RPMI7951 (cell line): ENCODE measurements at regions not wholly inside any gene's neighbourhood (a gene's known extent, or its start where the extent isn't known, plus 50 kb on each side); places are given as distances from the start of the nearest gene placed in this dataset.

Experiments used
- DNase-seq: peaks from one replicate; pipeline ENCODE4 v3.0.0-alpha.2; 2012; ENCODE audit warnings: low read depth

DNA sequence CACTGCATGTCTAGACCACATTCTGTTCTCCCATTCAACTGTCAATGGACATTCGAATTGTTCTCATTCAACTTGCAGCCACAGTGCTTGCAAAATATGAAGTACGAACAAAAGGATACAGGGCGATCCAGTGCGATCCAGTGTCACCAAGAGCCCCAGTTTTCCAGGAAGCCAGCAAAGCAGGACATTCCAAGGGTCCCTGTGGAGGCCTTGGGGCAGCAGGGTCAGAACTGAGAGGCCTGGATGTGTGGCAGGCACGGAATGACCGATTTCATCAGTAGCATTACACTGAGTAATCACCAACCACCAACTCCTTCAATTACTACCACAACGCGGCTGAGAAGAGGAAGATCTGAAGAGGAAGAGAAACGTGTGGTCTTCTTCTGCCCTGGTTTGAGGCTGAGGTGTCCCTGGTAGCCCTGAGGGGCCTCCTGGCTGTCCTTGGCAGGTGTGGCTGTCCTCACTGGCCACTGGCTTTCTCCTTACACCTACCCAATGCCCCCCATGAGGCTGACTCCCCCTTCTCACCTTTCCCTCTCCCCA, 172.7 kb upstream of the FHL2 start:
- DNase-seq, result no peak

DNA sequence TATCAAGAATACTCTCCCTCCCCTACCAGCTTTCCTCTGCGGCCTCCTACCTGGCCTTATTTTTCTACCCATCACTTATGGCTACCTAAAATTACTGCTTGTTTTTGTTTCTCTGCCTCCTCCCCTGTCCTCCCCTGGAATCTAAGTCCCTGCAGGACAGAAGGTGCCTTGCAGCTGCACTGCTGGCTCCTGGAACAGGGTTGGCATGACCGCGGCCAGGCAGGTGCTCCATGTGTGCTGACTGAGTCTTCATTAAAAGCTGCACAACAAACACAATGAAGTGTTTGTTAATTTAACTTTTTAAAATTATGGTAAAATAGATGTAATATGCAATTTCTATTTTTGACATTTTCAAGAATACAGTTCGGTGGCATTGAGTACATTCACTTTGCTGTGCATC, 171.9 kb upstream of the FHL2 start:
- no peak for DNase-seq

DNA sequence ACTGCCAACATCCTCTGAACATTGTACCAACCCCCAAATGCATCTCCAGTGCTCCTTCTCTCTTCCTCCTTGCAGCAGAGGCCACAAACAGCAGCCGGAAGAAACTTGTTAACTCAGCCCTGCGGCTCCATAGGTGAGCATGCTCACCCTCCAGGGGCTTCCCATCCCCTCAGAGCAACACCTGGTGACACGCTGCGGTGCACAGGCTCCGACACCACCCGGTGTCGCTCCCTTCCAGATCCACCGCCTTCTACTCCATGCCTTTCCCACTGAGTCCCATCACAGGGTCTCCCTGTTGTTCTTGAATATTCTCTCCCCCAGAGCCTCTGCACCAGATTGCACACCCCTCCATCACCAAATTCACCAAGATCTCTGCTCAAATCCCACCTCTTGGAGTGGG, 171.5 kb upstream of the FHL2 start:
- no peak for DNase-seq

DNA sequence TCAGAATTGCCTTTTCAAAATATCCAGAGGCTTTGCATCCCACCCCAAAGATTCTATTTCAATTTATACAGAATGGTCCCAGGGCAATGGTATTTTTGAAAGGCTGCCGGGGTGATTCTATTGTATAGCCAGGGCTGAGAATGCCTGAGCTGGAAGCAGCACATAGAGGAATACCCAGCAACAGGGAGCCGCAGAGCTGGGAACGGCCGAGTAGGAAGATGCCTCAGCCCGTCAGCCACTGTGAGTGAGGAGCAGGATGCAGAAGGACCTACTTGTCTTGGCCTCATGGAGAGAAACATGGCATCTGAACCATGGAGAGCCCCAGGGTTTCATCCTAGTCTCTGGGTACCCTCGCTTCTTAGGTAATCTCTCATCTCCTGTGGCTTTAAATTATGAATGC, 170.8 kb upstream of the FHL2 start:
- DNase-seq, result no peak

DNA sequence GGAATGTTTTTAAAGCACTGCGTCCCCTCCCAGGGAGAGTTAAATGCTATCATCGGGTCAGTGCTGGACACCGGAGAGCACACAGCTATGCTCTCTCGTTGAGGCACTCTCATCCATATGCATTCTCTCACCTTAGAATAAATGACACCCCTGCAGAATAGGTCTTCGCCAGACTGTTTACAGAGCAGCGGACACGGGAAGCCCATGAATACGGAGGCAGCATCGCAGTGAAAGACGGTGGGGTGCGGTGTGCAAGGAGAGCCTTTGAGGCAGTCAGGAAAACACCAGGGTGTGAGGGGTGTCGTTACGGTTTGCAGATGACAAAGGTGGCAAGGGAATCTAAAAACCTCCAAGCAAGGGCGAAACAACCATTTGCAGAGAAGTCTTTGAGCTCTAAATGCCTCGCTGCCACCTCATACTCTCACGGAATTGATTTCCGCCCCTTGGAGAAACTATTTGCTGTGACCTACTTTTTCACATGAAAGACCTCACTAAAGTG, 169.2 kb upstream of the FHL2 start:
- no peak for DNase-seq

DNA sequence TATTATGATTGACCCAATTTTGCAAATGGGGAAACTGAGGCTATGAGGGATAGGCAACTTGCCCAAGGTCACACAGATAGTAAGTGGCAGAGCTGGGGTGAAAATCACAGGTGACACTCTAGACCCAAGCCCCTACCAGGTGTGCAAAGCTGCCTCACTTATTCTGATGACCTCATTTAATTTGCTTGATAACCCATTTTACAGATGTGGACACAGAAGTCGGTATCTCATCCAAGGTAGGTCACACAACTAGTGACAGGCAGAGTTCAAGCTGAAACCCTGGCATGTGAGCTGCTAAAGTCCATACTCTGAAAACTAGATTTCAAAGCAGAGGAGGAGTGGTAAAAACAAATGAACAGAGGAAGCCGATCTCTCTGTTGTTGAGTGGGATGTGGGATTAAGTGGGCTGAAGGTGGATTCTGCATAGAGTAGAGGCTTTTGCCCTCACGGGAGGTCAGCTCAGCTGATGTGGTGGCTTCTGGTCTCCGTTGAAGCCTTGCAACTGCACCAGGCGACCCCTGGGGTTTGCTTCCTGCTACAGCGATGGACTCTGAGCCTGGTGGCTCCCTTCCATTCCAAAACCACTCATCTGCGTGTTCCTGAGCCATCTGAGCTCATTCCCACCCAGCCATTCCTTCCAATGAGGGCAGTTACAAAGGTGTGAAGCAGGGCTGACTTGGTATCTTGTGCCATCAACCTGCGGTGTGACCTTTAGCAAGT, 164.3 kb upstream of the FHL2 start:
- DNase-seq, result no peak

DNA sequence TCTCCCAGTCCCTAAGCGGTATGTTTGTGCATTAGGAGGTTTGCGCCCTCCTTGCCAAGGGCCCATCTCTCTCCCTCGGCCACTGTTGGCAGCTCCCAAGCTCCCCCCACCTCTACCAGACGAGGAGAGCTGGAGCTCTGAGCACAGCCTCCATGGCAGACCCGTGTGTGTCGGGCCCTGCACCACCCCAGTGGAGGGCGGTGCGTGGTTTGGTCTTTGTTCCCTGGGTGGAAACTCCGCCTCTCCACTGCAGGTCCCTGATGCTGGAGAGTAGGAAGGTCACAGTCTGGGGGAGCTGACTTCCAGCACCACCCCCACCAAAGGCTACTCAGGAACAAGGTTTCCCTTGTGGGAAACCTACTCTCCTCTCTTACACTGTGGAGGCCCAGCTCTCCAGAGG, 162.6 kb upstream of the FHL2 start:
- DNase-seq, result no peak

DNA sequence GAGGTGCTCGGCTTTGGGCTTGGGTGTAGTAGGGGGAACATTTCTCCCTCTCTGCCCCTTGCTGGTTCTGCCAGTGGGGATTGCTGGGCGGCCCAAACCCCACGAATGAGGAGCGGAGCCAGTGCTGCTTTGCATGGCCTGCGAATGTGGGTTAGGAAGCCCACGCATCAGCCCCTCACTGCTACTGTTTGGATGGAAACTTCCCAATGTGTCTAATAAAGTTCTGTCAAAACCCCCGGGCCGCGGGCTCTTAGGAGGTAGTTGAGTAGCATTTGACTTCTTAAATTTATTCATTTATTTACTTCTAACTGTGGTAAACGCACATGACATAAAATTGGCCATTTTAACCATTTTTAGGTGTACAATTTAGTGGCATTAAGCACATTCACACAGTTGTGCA, 161.3 kb upstream of the FHL2 start:
- DNase-seq, result no peak

DNA sequence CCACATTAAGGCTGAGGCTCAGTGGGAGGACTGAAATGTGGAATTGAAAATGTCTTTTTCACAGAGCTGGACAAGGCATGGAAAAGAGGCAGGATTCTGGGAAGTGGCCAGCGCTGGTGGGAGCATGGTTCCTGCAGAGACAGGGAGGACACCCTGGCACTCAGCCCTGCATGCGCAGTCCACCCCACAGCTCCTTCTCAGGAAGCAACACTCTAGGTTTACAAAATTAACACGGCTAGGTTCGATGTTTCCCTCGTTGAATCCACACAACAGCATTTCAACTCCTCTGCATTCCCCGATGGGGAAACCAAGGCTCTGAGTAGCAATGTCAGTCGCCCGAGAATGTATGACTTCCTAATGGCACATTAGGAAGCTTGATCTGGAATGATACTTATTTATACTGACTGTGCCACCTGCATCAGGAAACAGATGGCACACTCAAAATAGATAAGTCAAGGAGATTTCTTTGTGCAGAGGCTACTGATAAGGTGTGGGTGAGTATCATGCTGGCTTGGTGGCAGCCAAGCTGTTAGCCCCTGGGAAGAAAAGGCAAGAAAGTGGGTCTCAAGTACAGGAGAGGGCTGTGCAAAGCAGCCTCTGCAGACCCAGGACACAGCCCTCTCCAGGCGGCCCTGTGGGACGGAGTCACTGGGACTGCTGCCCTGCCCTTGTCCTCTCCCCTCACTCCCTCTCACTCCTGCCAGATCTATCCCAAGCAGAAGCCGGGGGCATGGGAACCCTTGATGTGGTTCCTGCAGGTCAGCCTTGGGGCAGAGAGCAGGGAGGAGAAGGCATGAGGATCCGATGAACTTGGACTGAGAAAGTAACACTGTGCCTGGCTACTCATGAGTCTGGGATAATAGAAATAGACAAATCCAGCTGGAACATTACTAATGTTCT, 158.4 kb upstream of the FHL2 start:
- no peak for DNase-seq

DNA sequence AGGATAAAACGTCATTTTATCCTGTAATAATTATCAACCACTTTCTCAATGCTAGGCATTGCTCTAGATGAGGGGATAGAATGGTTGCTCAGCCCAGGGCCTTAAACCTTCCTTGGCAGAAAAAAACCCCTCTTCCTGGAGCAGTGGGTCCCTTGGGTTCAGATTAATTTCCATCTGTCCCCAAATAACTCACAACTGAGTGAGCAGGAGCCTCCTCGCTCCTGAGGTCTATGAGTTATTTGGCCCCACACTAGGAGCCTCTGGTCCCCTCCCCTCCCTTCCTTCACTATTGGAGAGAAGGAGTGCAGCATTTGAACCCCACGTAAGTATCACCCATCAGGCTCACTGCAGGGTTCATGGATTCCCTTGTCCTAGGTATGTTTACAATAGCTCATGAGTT, 157.5 kb upstream of the FHL2 start:
- DNase-seq, result no peak

DNA sequence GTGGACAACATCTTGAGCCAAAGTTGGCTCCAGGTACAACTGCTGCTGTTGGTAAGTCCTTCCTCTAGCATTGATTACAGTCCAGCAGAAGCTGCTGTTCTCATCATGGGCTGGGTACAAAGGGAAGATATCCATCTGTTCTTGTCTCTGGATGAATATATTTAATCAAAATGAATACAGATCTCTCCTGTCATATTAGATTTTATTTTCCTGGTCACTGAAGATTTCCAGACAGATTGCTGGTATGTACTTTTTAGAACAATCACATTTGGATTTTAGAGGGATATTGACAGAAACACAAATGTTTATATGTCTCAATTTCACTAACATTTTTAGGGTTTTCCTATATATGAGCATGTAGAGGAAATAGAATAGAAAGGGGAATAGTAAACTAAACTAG, 155.4 kb upstream of the FHL2 start:
- no peak for DNase-seq

DNA sequence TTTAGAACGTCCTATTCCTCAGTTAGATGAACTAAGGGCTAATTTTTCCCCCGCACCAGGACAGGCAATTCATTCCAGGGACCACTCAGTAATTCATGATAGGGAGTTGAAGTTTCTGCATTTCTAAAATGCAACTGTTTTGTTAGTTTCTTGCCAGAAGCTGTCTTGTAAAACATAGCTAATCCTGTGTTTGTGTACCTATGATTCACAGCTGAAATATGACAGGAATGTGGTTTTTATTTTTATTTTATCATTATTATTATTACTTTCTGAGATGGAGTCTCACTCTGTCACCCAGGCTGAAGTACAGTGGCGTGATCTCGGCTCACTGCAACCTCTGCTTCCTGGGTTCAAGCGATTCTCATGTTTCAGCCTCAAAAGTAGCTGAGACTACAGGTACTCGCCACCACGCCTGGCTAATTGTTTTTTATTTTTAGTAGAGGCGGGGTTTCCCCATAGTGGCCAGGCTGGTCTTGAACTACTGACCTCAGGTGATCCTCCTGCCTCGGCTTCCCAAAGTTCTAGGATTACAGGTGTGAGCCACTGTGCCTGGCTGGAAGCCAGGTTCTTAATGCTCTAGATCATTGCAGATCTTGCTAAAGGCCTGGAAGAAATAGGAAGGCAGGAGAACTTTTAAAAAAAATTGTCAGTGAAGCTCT, 154.8 kb upstream of the FHL2 start:
- DNase-seq, result peak; percentile 33

DNA sequence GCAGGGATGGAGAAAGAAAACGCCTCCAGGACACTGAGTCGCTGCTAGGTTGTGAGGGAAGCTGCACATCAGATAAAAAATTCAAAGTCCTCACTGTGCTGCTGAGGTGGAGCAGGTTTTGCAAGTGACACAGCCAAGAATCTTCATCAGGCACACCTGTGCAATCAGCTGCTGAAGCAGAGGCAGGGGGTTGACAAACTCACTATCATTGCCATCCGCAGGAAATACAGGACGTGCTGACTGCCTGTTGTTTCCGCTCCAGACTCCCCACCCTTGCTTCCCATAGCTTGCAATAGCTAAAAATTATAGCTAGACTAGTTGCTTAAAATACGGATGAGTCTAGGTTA, 147.8 kb upstream of the FHL2 start:
- no peak for DNase-seq

DNA sequence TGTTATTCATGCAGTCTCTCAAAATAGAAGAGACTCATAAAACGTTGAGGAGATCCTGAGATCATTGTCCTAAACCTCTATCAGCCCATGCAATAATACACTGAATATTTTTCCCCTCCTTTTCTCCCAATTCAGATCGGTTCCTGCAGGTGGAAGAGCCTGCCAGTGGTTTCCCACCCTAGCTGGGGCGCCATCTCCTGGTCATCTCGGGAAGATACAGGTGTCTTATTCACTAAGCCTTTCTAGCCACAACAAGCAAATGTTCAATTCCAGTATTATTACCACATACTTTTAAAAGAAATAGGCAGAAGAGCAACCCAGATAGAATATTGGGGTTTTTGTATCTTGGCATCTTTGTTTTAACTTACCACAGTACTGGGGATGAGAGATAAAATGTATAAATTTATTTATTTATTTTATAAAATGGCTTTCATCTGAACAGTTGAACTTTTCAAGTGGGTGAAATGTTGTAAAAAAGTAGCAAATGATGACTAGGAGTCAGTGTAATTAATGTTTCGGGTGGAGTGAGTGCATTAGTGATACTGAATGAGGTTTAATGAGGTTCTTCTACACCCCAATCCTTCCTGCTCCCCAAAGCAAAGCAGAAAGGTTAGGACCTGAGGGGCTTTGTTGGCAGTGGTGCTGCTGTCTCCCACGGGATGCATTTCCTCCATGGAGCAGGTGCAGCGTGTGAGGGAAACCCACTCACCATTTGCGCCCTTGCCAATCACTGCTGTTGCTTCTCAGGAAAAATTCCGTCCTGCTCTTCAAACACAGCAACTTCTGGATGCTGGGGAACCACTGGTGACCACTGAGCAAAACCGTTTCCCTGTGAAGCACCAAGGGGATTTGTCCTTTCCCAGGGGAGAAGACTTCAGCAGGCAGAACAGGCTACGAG, 147.1 kb upstream of the FHL2 start:
- DNase-seq, result peak; percentile 60

DNA sequence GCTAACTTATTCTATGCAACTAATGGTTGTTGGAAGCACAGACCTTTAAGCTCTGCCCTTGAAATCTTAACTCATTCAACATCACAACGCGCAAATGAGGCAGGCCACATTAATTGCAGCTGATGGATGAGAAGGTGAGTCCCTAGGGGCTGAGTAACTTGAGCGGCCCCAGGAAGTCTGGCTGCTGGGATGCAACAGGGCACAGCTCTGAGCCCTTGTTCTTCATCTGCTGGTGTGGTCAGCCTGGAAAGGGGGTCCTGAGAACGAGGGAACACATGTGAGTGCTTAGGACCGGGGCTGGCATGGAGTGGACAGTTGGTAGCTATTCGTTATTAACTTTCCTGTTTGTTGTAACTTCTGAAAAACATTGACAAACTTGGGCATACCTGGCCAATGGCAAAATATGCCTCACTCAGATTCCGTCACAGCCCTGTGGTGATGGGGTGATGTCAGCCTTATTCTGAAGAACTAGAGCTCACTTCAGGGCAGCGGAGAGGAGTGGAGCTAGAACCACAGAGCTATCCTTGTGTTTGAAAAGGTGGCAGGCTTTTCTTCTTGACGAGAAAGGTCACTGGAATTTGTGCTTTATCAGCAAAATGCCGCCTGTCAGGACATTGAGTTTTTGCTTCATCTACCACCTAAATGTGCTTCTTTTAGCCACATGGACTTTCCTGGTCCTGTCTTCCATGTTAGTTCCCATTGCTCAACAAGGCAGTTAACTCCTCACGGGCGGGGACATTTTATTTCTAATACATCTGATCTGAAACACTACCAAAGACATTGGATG, 145.9 kb upstream of the FHL2 start:
- no peak for DNase-seq

DNA sequence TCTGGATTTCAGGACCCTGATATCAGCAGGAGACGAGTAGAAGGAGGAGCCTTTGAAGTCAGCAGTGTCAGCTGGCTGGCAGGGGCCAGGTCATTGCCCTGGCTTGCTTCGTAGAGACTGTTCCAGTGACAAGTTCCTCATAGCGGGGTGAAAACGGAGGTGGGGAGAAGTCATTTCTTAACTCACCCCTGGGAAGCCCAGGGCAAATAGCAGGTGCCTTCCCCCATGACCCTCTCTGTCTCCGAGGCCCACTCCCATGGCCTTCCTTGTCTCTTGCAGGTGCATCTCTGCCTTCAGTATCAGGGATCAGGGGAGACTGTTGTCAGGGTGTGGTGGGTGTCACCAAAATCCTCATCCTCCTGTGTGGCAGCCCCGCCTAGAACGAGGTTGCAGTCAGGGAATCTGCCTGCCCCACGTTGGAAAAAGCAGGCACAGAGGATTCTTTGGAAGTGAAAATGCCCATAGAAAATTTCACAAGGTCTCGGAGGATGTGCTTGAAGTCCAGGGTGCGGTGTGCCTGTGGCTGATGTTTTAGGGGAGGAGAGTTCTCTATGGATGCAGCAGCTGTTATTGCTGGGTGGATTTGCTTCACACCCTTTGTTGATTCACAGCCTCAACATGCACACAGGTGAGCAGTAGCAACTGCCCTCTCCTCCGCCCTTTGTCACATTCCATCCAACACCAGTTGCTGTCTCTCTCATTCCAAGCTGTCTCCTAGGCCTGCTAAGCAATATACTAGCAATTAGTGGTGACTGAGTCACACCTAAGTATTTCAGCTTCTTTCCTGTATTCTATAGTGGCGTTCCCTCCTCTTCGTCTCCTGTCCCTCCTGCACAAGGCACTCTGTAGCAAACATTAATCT, 142.6 kb upstream of the FHL2 start:
- no peak for DNase-seq

DNA sequence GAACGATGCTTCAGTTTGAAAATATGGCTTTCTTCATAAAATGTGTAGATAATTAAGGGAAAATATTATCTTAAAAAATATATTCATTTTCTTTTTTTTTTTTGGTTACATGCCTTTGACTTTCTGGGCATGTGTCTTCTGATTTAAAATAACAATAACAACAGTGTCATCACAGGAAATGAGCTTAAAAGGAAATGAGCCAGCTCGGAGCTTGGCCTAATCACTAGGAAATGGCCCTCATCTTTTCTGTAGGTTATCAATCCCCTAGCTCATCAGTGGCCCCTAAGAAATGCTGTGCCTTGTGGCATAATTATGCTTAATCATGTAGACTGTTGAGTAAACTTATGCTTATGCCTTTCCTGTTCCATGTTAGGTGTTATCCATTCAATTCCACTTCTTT, 141.8 kb upstream of the FHL2 start:
- no peak for DNase-seq

DNA sequence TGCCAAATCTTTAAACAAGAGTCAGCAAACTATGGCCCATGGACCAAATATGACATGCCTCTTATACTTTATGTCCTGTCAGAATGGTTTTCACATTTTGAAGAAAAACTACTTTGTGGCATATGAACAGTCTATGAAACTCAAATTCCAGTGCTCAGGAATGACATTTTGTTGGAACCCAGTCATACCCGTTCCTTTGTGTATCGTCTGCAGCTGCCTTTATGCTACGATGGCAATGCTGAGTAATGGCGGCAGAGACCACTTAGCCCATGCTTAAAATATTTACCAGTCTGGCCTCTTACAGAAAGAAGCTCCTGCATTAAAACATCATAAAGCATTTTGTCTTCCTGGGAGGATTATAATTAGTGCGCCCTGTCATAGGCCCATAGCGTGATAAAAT, 140.5 kb upstream of the FHL2 start:
- DNase-seq, result no peak

DNA sequence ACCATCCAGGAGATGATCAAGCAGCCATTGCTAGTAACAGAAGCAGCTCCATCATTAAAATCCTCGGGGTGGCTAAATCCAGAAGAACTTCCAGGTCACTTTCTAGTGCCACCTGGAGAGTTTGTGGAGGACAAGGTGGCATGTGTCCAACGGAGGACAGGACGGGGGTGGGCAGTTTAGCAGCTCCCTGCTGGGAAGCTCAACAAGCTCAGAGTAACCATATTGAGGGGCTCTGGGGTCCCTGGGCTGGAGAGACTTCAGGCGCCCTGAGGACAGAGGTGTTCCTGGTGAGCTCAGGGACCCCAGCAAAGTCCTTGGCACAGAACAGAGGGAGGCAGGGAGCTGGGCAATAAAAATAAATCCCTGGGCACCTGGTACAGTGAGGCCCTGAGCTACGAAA, 140.0 kb upstream of the FHL2 start:
- no peak for DNase-seq

DNA sequence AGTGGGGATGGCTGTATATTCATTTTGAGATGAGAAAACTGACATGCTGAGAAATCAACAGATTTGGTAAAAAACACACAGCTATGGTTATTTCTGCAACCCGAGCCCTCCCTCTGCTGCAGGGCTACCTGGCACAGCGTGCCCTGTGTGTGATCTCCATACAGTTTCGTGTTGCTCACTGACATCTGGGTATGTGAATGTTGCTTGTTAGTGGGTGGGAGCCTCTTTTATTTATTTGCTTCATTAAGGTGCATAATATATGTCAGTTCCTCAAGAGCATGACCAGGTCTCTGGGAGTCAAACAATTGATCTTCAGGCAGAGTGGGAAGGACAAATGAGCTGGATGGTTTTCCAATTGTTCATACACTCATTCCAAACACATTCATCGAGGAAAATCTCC, 139.1 kb upstream of the FHL2 start:
- DNase-seq, result no peak
